ENCODE measurements at regions not wholly inside any gene's neighbourhood (a gene's known extent, or its start where the extent isn't known, plus 50 kb on each side); places are given as distances from the start of the nearest gene placed in this dataset.

DNA sequence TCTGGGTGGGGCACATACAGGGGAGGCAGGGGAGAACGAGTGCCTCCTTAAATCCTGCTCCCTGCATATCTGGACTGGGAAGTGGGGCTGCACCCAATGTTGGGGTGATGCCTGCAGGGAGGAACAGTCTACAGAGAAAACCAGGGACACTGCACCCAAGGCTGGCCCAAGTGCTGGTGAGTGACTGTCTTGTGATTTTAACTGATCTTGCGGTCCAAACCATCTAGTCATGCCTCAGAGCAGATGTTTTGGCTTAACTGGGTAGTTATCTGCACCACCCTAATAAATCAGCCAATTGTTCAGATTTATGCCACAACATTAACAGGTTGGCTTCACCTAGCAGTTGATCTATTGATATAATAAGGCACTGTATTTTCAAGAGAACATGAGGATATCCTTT, 219.2 kb upstream of the IRS2 start:
- TF ChIP-seq, protein P1, sequence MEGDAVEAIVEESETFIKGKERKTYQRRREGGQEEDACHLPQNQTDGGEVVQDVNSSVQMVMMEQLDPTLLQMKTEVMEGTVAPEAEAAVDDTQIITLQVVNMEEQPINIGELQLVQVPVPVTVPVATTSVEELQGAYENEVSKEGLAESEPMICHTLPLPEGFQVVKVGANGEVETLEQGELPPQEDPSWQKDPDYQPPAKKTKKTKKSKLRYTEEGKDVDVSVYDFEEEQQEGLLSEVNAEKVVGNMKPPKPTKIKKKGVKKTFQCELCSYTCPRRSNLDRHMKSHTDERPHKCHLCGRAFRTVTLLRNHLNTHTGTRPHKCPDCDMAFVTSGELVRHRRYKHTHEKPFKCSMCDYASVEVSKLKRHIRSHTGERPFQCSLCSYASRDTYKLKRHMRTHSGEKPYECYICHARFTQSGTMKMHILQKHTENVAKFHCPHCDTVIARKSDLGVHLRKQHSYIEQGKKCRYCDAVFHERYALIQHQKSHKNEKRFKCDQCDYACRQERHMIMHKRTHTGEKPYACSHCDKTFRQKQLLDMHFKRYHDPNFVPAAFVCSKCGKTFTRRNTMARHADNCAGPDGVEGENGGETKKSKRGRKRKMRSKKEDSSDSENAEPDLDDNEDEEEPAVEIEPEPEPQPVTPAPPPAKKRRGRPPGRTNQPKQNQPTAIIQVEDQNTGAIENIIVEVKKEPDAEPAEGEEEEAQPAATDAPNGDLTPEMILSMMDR (IDR thresholded peaks at IDR 0.05), result no peak
- no peak for TF ChIP-seq POLR2A (IDR thresholded peaks at IDR 0.05; ENCODE audit: low read length)
- TF ChIP-seq, protein P2, sequence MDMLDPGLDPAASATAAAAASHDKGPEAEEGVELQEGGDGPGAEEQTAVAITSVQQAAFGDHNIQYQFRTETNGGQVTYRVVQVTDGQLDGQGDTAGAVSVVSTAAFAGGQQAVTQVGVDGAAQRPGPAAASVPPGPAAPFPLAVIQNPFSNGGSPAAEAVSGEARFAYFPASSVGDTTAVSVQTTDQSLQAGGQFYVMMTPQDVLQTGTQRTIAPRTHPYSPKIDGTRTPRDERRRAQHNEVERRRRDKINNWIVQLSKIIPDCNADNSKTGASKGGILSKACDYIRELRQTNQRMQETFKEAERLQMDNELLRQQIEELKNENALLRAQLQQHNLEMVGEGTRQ (IDR thresholded peaks at IDR 0.05), result no peak
- TF ChIP-seq ZC3H11A (IDR thresholded peaks at IDR 0.05), result no peak
- TF ChIP-seq KDM5A (IDR thresholded peaks at IDR 0.05), result no peak
- TF ChIP-seq MYC (IDR thresholded peaks at IDR 0.05; ENCODE audit: borderline replicate concordance, low read length), result no peak
- no peak for TF ChIP-seq ZSCAN20 (CRISPR knock-in tag; IDR thresholded peaks at IDR 0.05)
- TF ChIP-seq HOXB13 (CRISPR knock-in tag; IDR thresholded peaks at IDR 0.05; ENCODE audit: low read depth), result no peak
- no peak for TF ChIP-seq EHF (CRISPR knock-in tag; IDR thresholded peaks at IDR 0.05)
- TF ChIP-seq MAFK (IDR thresholded peaks at IDR 0.05; ENCODE audit: partially characterized antibody), result no peak
- TF ChIP-seq, protein P3, sequence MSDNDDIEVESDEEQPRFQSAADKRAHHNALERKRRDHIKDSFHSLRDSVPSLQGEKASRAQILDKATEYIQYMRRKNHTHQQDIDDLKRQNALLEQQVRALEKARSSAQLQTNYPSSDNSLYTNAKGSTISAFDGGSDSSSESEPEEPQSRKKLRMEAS (IDR thresholded peaks at IDR 0.05), result no peak
- no peak for TF ChIP-seq CEBPB (IDR thresholded peaks at IDR 0.05)
- TF ChIP-seq, protein P4, sequence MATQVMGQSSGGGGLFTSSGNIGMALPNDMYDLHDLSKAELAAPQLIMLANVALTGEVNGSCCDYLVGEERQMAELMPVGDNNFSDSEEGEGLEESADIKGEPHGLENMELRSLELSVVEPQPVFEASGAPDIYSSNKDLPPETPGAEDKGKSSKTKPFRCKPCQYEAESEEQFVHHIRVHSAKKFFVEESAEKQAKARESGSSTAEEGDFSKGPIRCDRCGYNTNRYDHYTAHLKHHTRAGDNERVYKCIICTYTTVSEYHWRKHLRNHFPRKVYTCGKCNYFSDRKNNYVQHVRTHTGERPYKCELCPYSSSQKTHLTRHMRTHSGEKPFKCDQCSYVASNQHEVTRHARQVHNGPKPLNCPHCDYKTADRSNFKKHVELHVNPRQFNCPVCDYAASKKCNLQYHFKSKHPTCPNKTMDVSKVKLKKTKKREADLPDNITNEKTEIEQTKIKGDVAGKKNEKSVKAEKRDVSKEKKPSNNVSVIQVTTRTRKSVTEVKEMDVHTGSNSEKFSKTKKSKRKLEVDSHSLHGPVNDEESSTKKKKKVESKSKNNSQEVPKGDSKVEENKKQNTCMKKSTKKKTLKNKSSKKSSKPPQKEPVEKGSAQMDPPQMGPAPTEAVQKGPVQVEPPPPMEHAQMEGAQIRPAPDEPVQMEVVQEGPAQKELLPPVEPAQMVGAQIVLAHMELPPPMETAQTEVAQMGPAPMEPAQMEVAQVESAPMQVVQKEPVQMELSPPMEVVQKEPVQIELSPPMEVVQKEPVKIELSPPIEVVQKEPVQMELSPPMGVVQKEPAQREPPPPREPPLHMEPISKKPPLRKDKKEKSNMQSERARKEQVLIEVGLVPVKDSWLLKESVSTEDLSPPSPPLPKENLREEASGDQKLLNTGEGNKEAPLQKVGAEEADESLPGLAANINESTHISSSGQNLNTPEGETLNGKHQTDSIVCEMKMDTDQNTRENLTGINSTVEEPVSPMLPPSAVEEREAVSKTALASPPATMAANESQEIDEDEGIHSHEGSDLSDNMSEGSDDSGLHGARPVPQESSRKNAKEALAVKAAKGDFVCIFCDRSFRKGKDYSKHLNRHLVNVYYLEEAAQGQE (IDR thresholded peaks at IDR 0.05), result no peak

Measured in A549 (cell line).